HL-60 (cell line): ENCODE measurements at regions not wholly inside any gene's neighbourhood (a gene's known extent, or its start where the extent isn't known, plus 50 kb on each side); places are given as distances from the start of the nearest gene placed in this dataset.

Experiments used
- CTCF ChIP-seq: IDR thresholded peaks from one replicate; pipeline ENCODE4 v1.5.1; 2011; ENCODE audit warnings: low read length, control low read depth, inconsistent platforms; ENCODE audit not compliant: insufficient read depth
- GABPA ChIP-seq: IDR thresholded peaks from 2 replicates; pipeline ENCODE4 v1.6.1; 2012; ENCODE audit warnings: low read depth
- POLR2AphosphoS5 ChIP-seq: IDR thresholded peaks from 2 replicates; pipeline ENCODE4 v1.6.1; 2012; ENCODE audit warnings: low read depth

GRCh38 chr12:76274420-76275083 lies 73.7 kb downstream of the BBS10 start:
- no peak for TF ChIP-seq CTCF
- TF ChIP-seq POLR2AphosphoS5 = no peak
- TF ChIP-seq GABPA = no peak
